Small intestine (tissue), 7 donors: ENCODE measurements at regions not wholly inside any gene's neighbourhood (a gene's known extent, or its start where the extent isn't known, plus 50 kb on each side); places are given as distances from the start of the nearest gene placed in this dataset.
A peak's percentile ranks its signal among the peaks of the same experiment; 100 is the strongest.
"Not testable (repeated sequence)": the region's sequence is repeated elsewhere in the genome, so short reads cannot be mapped to it uniquely, and the experiment has no call there.

Source experiments
- DNase-seq, 2 donors: peaks; one replicate each; pipeline versions ENCODE4 v3.0.0 to v3.0.0-alpha.2; 2013
- FAIRE-seq: peaks from 2 replicates; lab custom pipeline; 2012; peaks lifted over from hg19 to GRCh38; lab: Jason Lieb, UNC
- H3K27ac ChIP-seq, 3 donors: one replicate each; pipeline ENCODE4 v1.5.1; 2013; ENCODE audit warnings: low read length in 2 of 3, mild to moderate bottlenecking in 2 of 3, control low read depth in 1 of 3, inconsistent platforms in 1 of 3, low read depth in 1 of 3, moderate library complexity in 1 of 3
- H3K27me3 ChIP-seq, 3 donors: one replicate each; pipeline ENCODE4 v1.6.1; 2013; ENCODE audit warnings: low read length in 3 of 3, inconsistent platforms in 1 of 3; ENCODE audit not compliant: control insufficient read depth in 3 of 3, insufficient read depth in 3 of 3
- H3K36me3 ChIP-seq, 3 donors: one replicate each; pipeline ENCODE4 v1.6.1; 2013; ENCODE audit warnings: low read length in 3 of 3, inconsistent platforms in 1 of 3, low read depth in 1 of 3, mild to moderate bottlenecking in 1 of 3, moderate library complexity in 1 of 3; ENCODE audit not compliant: control insufficient read depth in 3 of 3, insufficient read depth in 2 of 3
- H3K4me1 ChIP-seq, 3 donors: one replicate each; pipeline ENCODE4 v1.6.1; 2013; ENCODE audit warnings: low read length in 2 of 3, inconsistent platforms in 1 of 3, low read depth in 1 of 3, mild to moderate bottlenecking in 1 of 3, moderate library complexity in 1 of 3; ENCODE audit not compliant: control insufficient read depth in 3 of 3, insufficient read depth in 2 of 3
- H3K4me3 ChIP-seq, 3 donors: one replicate each; pipeline ENCODE4 v1.5.1; 2013; ENCODE audit warnings: low read length in 3 of 3, control low read depth in 1 of 3, inconsistent platforms in 1 of 3, low read depth in 1 of 3, mild to moderate bottlenecking in 1 of 3, moderate library complexity in 1 of 3
- H3K9me3 ChIP-seq, 2 donors: one replicate each; pipeline ENCODE4 v1.6.1; 2013; ENCODE audit warnings: low read depth in 1 of 2, low read length in 1 of 2; ENCODE audit not compliant: control insufficient read depth in 2 of 2, insufficient read depth in 1 of 2
- WGBS, 3 donors: extraction: QIAGEN DNeasy Blood & Tissue Kit; methylation state at CpG; one replicate each; pipeline ENCODE4 v1.1.7; 2013; 5-methylcytosine and 5-hydroxymethylcytosine counted together
- donor health status: healthy with polysubstance abuse.
- donor health status: control.
- donor health status: control.
- donor health status: Bipolar disorder and iron deficiency.
- donor health status: healthy.

GRCh38 chr1:59201341-59201740 is 95.6 kb upstream of the FGGY start:
- H3K4me3 ChIP-seq: no peak overlapping the region
- no peaks in the 10 kb centered on the region for H3K36me3 ChIP-seq
- no peak for DNase-seq
- no peak overlapping the region for H3K27ac ChIP-seq
- no peaks in the 10 kb centered on the region for H3K27me3 ChIP-seq
- peaks cover 0 to 3% of the 10 kb centered on the region in 2 donors for H3K9me3 ChIP-seq
- H3K4me1 ChIP-seq: peaks cover 0 to 29% (median 2%) of the 10 kb centered on the region in 3 donors
- no peak for FAIRE-seq

- Histone ChIP-seq H3K4me3 (no peak overlapping the region), H3K9me3 (peaks cover 0 to 3% of the 10 kb centered on the region in 2 donors), H3K4me1 (peaks cover 0 to 29% (median 2%) of the 10 kb centered on the region in 3 donors), H3K36me3 (no peaks in the 10 kb centered on the region), H3K27ac (no peak overlapping the region), H3K27me3 (no peaks in the 10 kb centered on the region)
- DNase-seq: no peak
- WGBS, 3 donors: 88 to 91% (median 91%) methylated on average over 1 of the region's 1 CpG
- no peak for FAIRE-seq
Observed at GRCh38 chr1:59202455-59202854, 94.4 kb upstream of the FGGY start.

- Histone ChIP-seq H3K27me3 (no peaks in the 10 kb centered on the region), H3K4me1 (peaks cover 0 to 15% (median 0%) of the 10 kb centered on the region in 3 donors), H3K9me3 (peaks cover 0 to 3% of the 10 kb centered on the region in 2 donors), H3K36me3 (no peaks in the 10 kb centered on the region), H3K27ac (peak overlapping the region in 2 of 3 donors; percentile 13 to 15), H3K4me3 (no peak overlapping the region)
- no peak for FAIRE-seq
- DNase-seq: peak; percentile 59 to 66
- WGBS, 3 donors: 6 to 44% (median 40%) methylated on average over 1 of the region's 1 CpG
Observed at GRCh38 chr1:59204001-59204400, 92.9 kb upstream of the FGGY start.

GRCh38 chr1:59206616-59207015 is 90.3 kb upstream of the FGGY start:
- WGBS, 3 donors: 62 to 88% (median 84%) methylated on average over 4 of the region's 4 CpGs
- FAIRE-seq, H3K9me3 ChIP-seq, H3K4me1 ChIP-seq, H3K27me3 ChIP-seq, H3K27ac ChIP-seq, H3K4me3 ChIP-seq, DNase-seq, H3K36me3 ChIP-seq: not testable (repeated sequence)

GRCh38 chr1:59210430-59210829 is 86.5 kb upstream of the FGGY start:
- not testable (repeated sequence) for H3K4me1 ChIP-seq, H3K27me3 ChIP-seq, DNase-seq, H3K36me3 ChIP-seq, H3K4me3 ChIP-seq, H3K9me3 ChIP-seq, H3K27ac ChIP-seq, FAIRE-seq
- 79 to 88% (median 82%) methylated on average over 3 of the region's 3 CpGs for WGBS, 3 donors

- peaks cover 0 to 10% of the 10 kb centered on the region in 2 donors for H3K9me3 ChIP-seq
- H3K27ac ChIP-seq: no peak overlapping the region
- H3K4me3 ChIP-seq: no peak overlapping the region
- WGBS, 3 donors: 81 to 83% (median 82%) methylated on average over 3 of the region's 3 CpGs
- H3K4me1 ChIP-seq: peaks cover 0 to 6% (median 0%) of the 10 kb centered on the region in 3 donors
- FAIRE-seq (no peak), DNase-seq (no peak)
- H3K27me3 ChIP-seq: no peaks in the 10 kb centered on the region
- no peaks in the 10 kb centered on the region for H3K36me3 ChIP-seq
Observed at GRCh38 chr1:59212706-59213105, 84.2 kb upstream of the FGGY start.

GRCh38 chr1:59214248-59215208 is 82.4 kb upstream of the FGGY start:
- no peak for FAIRE-seq
- peak in 1 of 2 donors; percentile 20 for DNase-seq
- H3K4me1 ChIP-seq: peaks cover 0 to 6% (median 0%) of the 10 kb centered on the region in 3 donors
- WGBS, 3 donors: 67 to 87% (median 80%) methylated on average over 10 of the region's 10 CpGs
- H3K4me3 ChIP-seq: no peak overlapping the region
- H3K36me3 ChIP-seq: no peaks in the 10 kb centered on the region
- peaks cover 0 to 11% of the 10 kb centered on the region in 2 donors for H3K9me3 ChIP-seq
- peak overlapping the region in 1 of 3 donors; percentile 8 for H3K27ac ChIP-seq
- no peaks in the 10 kb centered on the region for H3K27me3 ChIP-seq

DNA sequence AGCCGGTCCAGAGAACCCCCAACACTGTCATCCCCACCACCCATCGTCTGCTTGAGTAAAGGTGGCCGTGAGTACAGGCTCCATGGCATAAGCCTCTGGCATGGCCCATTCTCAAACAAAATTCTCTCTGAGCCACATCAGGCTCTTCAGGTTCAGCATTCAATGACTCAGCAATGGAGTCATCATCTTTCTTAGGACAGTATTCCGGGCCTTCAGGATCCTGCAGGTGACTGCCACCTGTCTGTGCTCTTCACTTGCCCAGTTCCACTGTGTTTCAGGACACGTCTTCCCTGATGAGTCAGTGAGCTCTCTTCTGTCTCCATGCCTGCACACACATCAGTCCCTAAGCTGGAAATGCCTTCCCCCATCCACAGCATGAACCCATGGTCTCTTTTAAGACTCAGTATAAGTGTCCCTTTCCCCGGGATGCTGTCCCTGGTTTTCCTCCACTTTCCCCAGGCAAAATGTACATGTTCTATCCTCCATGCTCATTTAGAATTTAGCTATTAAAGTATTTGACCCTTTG is 81.1 kb upstream of the FGGY start:
- H3K4me3 ChIP-seq: no peak overlapping the region
- 92 to 97% (median 96%) methylated on average over 6 of the region's 6 CpGs for WGBS, 3 donors
- no peaks in the 10 kb centered on the region for H3K36me3 ChIP-seq
- no peak overlapping the region for H3K27ac ChIP-seq
- no peak for DNase-seq
- H3K27me3 ChIP-seq: no peaks in the 10 kb centered on the region
- FAIRE-seq: no peak
- peaks cover 0 to 11% of the 10 kb centered on the region in 2 donors for H3K9me3 ChIP-seq
- H3K4me1 ChIP-seq: peaks cover 0 to 6% (median 0%) of the 10 kb centered on the region in 3 donors
